CD4-positive, alpha-beta T cell (primary cell): ENCODE measurements at regions not wholly inside any gene's neighbourhood (a gene's known extent, or its start where the extent isn't known, plus 50 kb on each side); places are given as distances from the start of the nearest gene placed in this dataset.

Source experiments
- ATAC-seq: fragments of 200-7000 bp; cut with Tn5 transposase; one replicate; pipeline ENCODE4 v1.10.0; 2022; ENCODE audit warnings: mild to moderate bottlenecking; ENCODE audit not compliant: poor library complexity
- CTCF ChIA-PET: fragments of 350-600 bp; sonication (Branson Sonifier 250); formaldehyde crosslinking; loops from one replicate; lab custom pipeline; 2021; ENCODE audit warnings: antibody characterized with exemption, inconsistent platforms; lab: Charles Lee
- POLR2A ChIA-PET: fragments of 350-600 bp; sonication (Branson Sonifier 250); formaldehyde crosslinking; loops from one replicate; lab custom pipeline; 2021; ENCODE audit warnings: antibody characterized with exemption, inconsistent platforms; lab: Charles Lee
- DNase-seq, 14 experiments: peaks; one replicate each; pipeline ENCODE4 v3.0.0-alpha.2; 2013 to 2020; ENCODE audit warnings: mixed read lengths in 2 of 14
- H3K27ac ChIP-seq, 2 donors: one replicate each; pipeline versions ENCODE4 v1.5.1 to v1.7.0; 2013; ENCODE audit warnings: low read length in 2 of 2, low read depth in 1 of 2, mild to moderate bottlenecking in 1 of 2
- H3K27me3 ChIP-seq, 2 experiments: 1 replicate in 1 of 2; 2 replicates in 1 of 2; pipeline versions ENCODE4 v1.6.1 to v1.7.0; 2013; ENCODE audit warnings: low read length in 2 of 2, control low read depth in 1 of 2, mild to moderate bottlenecking in 1 of 2, moderate library complexity in 1 of 2; ENCODE audit not compliant: insufficient read depth in 2 of 2, control insufficient read depth in 1 of 2
- H3K36me3 ChIP-seq: one replicate; pipeline ENCODE4 v1.6.1; 2013; ENCODE audit warnings: low read length, control low read depth; ENCODE audit not compliant: insufficient read depth
- H3K4me1 ChIP-seq: one replicate; pipeline ENCODE4 v1.6.1; 2013; ENCODE audit warnings: low read length, control low read depth; ENCODE audit not compliant: insufficient read depth
- H3K4me3 ChIP-seq: one replicate; pipeline ENCODE4 v1.5.1; 2013; ENCODE audit warnings: mild to moderate bottlenecking, low read length, moderate library complexity
- H3K9me3 ChIP-seq, 2 experiments: 1 replicate in 1 of 2; 2 replicates in 1 of 2; pipeline versions ENCODE4 v1.6.1 to v1.7.0; 2013; ENCODE audit warnings: low read length in 2 of 2, mild to moderate bottlenecking in 2 of 2, control low read depth in 1 of 2, moderate library complexity in 1 of 2; ENCODE audit not compliant: control insufficient read depth in 1 of 2, insufficient read depth in 1 of 2
- H3K27ac Mint-ChIP-seq: one replicate; pipeline ENCODE4 v1.8.0; 2020; ENCODE audit warnings: mixed read lengths
- H3K27me3 Mint-ChIP-seq: one replicate; pipeline ENCODE4 v1.8.0; 2021; ENCODE audit warnings: mixed read lengths
- H3K36me3 Mint-ChIP-seq: one replicate; pipeline ENCODE4 v1.8.0; 2021; ENCODE audit warnings: low read depth, mixed read lengths
- H3K4me1 Mint-ChIP-seq: one replicate; pipeline ENCODE4 v1.8.0; 2021; ENCODE audit warnings: low read depth, mixed read lengths
- H3K4me3 Mint-ChIP-seq: one replicate; pipeline ENCODE4 v1.8.0; 2020; ENCODE audit warnings: mild to moderate bottlenecking, mixed read lengths
- H3K9me3 Mint-ChIP-seq: one replicate; pipeline ENCODE4 v1.8.0; 2020; ENCODE audit warnings: mixed read lengths
- intact Hi-C, 2 experiments: fragments of 100-400 bp; cut with DNase I in 1 of 2; cut with micrococcal nuclease in 1 of 2; formaldehyde crosslinking; loops; one replicate each; pipeline versions ENCODE4 v1.15.1 to v1.9.0; 2023 to 2025; cut with DNase I, micrococcal nuclease
- TF ChIP-seq, protein P1 (sequence below): fragments of 200-600 bp; IDR thresholded peaks from one replicate; pipeline ENCODE4 v1.8.0; 2022; ENCODE audit warnings: antibody characterized with exemption, mild to moderate bottlenecking

DNA sequence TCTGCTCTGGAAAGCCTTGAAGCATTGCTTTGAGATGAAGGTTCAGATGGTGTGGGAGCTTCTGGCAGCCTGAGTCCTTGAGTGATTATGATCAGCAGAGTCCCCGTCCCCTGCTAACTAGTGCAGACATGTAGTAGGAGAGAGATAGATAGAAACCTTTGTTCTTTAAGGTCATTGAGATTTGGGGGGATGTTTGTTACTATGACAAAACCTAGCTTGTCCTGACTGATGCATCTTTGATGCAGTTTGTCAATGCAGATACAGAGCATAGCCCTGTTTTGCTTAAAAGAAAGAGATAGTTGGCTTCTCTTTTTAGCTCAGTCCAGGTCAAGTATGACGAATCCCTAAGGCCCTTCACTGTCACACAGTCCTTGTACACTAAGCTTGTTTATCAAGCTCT is 274.6 kb upstream of the DPP10 start:
- no peak for ATAC-seq
- Histone ChIP-seq H3K27ac (no peak overlapping the region), H3K4me1 (no peaks in the 10 kb centered on the region), H3K9me3 (peaks cover 0 to 10% of the 10 kb centered on the region in 2 experiments), H3K27me3 (peaks cover 0 to 4% of the 10 kb centered on the region in 2 experiments), H3K36me3 (no peaks in the 10 kb centered on the region), H3K4me3 (no peak overlapping the region)
- TF ChIP-seq, protein P1, sequence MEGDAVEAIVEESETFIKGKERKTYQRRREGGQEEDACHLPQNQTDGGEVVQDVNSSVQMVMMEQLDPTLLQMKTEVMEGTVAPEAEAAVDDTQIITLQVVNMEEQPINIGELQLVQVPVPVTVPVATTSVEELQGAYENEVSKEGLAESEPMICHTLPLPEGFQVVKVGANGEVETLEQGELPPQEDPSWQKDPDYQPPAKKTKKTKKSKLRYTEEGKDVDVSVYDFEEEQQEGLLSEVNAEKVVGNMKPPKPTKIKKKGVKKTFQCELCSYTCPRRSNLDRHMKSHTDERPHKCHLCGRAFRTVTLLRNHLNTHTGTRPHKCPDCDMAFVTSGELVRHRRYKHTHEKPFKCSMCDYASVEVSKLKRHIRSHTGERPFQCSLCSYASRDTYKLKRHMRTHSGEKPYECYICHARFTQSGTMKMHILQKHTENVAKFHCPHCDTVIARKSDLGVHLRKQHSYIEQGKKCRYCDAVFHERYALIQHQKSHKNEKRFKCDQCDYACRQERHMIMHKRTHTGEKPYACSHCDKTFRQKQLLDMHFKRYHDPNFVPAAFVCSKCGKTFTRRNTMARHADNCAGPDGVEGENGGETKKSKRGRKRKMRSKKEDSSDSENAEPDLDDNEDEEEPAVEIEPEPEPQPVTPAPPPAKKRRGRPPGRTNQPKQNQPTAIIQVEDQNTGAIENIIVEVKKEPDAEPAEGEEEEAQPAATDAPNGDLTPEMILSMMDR = no peak
- no peaks in the 10 kb centered on the region for H3K4me1 Mint-ChIP-seq
- intact Hi-C loops = no loop called here
- H3K9me3 Mint-ChIP-seq = no peaks in the 10 kb centered on the region
- no peak overlapping the region for H3K4me3 Mint-ChIP-seq
- H3K36me3 Mint-ChIP-seq = no peaks in the 10 kb centered on the region
- H3K27ac Mint-ChIP-seq = no peak overlapping the region
- ChIA-PET CTCF (no interaction called here), POLR2A (no interaction called here)
- peaks cover 39% of the 10 kb centered on the region for H3K27me3 Mint-ChIP-seq
- no peak for DNase-seq

DNA sequence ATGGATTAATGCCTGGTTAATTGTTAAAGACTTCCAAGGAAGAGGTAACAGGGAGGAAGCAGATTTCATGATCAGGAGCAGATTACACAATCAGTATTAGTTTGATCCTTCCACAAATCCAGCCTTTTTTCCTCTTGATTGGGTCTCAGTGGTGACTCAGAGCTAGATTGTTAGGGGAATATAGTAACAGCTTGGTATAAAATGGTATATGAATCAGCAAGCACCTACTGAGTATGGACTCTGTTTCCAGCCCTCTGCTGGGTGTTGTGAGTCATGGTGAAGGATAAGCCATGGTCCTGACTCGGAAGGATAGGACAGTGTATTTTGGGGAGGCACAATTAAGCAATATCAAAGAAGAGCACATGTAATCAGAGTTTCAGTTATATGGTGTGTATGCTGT is 272.4 kb upstream of the DPP10 start:
- H3K27me3 Mint-ChIP-seq = peaks cover 36% of the 10 kb centered on the region
- H3K4me3 ChIP-seq = no peak overlapping the region
- DNase-seq (no peak), ATAC-seq (no peak)
- H3K27me3 ChIP-seq = peaks cover 0 to 4% of the 10 kb centered on the region in 2 experiments
- no peak overlapping the region for H3K27ac Mint-ChIP-seq
- peaks cover 4 to 10% of the 10 kb centered on the region in 2 experiments for H3K9me3 ChIP-seq
- POLR2A ChIA-PET = no interaction called here
- TF ChIP-seq, protein P1 = no peak
- CTCF ChIA-PET = no interaction called here
- H3K4me1 ChIP-seq = no peaks in the 10 kb centered on the region
- H3K27ac ChIP-seq = no peak overlapping the region
- intact Hi-C loops = no loop called here
- H3K4me3 Mint-ChIP-seq = no peak overlapping the region
- no peaks in the 10 kb centered on the region for H3K36me3 ChIP-seq
- no peaks in the 10 kb centered on the region for H3K36me3 Mint-ChIP-seq
- no peaks in the 10 kb centered on the region for H3K9me3 Mint-ChIP-seq
- no peaks in the 10 kb centered on the region for H3K4me1 Mint-ChIP-seq

DNA sequence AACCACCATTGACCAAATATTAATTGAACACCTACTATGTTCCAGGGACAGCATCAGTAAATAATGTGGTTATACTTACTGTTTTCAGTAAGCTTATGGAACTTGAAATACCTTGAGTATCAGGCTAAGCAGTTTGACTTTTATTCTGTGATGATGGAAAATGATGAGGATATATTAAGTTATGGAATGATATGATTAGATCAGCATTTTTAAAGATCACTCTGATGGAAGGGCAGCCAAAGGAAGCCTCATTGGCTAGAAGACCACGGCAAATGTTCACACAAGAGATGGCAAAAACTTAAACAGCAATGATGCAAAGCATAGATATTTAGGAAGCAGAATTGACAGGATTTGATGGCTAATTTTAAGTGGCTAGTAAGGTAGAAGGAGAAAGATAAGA is 266.9 kb upstream of the DPP10 start:
- H3K36me3 ChIP-seq = no peaks in the 10 kb centered on the region
- POLR2A ChIA-PET = no interaction called here
- H3K4me1 ChIP-seq = no peaks in the 10 kb centered on the region
- no peaks in the 10 kb centered on the region for H3K9me3 Mint-ChIP-seq
- H3K9me3 ChIP-seq = peaks cover 0 to 4% of the 10 kb centered on the region in 2 experiments
- no peak overlapping the region for H3K4me3 Mint-ChIP-seq
- intact Hi-C loops = no loop called here
- H3K36me3 Mint-ChIP-seq = no peaks in the 10 kb centered on the region
- ATAC-seq (no peak), DNase-seq (no peak)
- no peak overlapping the region for H3K27ac Mint-ChIP-seq
- TF ChIP-seq, protein P1 = no peak
- peaks cover 46% of the 10 kb centered on the region for H3K27me3 Mint-ChIP-seq
- H3K4me3 ChIP-seq = no peak overlapping the region
- no peaks in the 10 kb centered on the region for H3K4me1 Mint-ChIP-seq
- H3K27me3 ChIP-seq = peaks cover 0 to 12% of the 10 kb centered on the region in 2 experiments
- CTCF ChIA-PET = no interaction called here
- H3K27ac ChIP-seq = no peak overlapping the region
